Nephron progenitor cell (in vitro differentiated cells): ENCODE measurements at regions not wholly inside any gene's neighbourhood (a gene's known extent, or its start where the extent isn't known, plus 50 kb on each side); places are given as distances from the start of the nearest gene placed in this dataset.

Source experiments
- DNase-seq: peaks from one replicate; pipeline ENCODE4 v3.0.0; 2021
- H3K27ac Mint-ChIP-seq: 2 replicates; pipeline ENCODE4 v1.8.0; 2021; ENCODE audit warnings: mild to moderate bottlenecking, moderate library complexity, mixed read lengths
- H3K27me3 Mint-ChIP-seq: 2 replicates; pipeline ENCODE4 v1.8.0; 2021; ENCODE audit warnings: mild to moderate bottlenecking, low read depth, mixed read lengths; ENCODE audit not compliant: poor library complexity
- H3K36me3 Mint-ChIP-seq: 2 replicates; pipeline ENCODE4 v1.8.0; 2021; ENCODE audit warnings: low read depth, mixed read lengths
- H3K4me1 Mint-ChIP-seq: 2 replicates; pipeline ENCODE4 v1.8.0; 2021; ENCODE audit warnings: mixed read lengths
- H3K4me3 Mint-ChIP-seq: 2 replicates; pipeline ENCODE4 v1.8.0; 2021; ENCODE audit warnings: mild to moderate bottlenecking, moderate library complexity, mixed read lengths
- H3K9me3 Mint-ChIP-seq: 2 replicates; pipeline ENCODE4 v1.8.0; 2021; ENCODE audit warnings: mild to moderate bottlenecking, moderate library complexity, mixed read lengths
- TF ChIP-seq, protein P1 (sequence below): fragments of 200-600 bp; sonication (generic); IDR thresholded peaks from 2 replicates; pipeline ENCODE4 v1.5.0; 2021; ENCODE audit warnings: antibody characterized with exemption

DNA sequence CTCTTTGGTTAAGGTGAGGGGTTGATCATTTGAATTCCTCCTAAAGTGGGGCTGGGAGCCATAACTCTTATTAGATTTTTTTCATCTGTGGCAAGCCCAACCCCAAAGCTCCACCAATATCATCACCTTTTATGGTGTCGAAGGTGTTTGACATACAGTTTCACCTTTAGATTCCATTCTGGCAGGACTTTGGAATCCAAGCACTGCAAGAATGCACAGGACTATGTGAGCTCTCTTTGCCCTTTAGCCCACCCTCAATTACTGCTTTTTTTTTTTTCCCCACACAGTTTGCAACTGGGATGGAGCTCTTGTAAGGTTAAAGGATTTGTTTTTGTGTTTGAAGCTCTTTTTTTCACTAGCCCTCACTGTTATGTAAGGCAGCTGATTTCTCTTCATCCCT lies 154.0 kb upstream of the KCNJ16 start:
- TF ChIP-seq, protein P1, sequence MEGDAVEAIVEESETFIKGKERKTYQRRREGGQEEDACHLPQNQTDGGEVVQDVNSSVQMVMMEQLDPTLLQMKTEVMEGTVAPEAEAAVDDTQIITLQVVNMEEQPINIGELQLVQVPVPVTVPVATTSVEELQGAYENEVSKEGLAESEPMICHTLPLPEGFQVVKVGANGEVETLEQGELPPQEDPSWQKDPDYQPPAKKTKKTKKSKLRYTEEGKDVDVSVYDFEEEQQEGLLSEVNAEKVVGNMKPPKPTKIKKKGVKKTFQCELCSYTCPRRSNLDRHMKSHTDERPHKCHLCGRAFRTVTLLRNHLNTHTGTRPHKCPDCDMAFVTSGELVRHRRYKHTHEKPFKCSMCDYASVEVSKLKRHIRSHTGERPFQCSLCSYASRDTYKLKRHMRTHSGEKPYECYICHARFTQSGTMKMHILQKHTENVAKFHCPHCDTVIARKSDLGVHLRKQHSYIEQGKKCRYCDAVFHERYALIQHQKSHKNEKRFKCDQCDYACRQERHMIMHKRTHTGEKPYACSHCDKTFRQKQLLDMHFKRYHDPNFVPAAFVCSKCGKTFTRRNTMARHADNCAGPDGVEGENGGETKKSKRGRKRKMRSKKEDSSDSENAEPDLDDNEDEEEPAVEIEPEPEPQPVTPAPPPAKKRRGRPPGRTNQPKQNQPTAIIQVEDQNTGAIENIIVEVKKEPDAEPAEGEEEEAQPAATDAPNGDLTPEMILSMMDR = no peak
- no peak for DNase-seq
- H3K27me3 Mint-ChIP-seq = no peaks in the 10 kb centered on the region
- peaks cover 7% of the 10 kb centered on the region for H3K9me3 Mint-ChIP-seq
- H3K4me3 Mint-ChIP-seq = no peak overlapping the region
- no peaks in the 10 kb centered on the region for H3K4me1 Mint-ChIP-seq
- H3K27ac Mint-ChIP-seq = no peak overlapping the region
- H3K36me3 Mint-ChIP-seq = no peaks in the 10 kb centered on the region

DNA sequence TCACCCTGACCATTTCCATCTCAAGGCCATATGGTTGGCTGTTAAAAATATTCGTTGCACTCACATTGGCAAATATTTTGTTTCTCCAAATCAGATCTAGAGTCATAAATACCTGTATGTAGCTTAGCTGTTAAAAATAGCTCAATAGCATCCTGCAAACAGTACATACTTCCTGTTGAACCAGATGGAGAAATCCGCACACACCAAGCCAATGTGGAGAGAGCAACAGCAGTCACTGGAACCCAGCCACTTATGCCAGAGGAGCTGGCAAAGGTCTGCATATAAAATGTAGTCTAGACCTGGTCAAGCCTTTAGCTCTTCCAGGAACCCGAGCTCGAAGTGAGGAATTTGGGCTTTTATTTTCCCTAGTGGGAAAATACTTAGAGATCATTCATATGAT lies 146.4 kb upstream of the KCNJ16 start:
- Mint-ChIP-seq H3K36me3 (no peaks in the 10 kb centered on the region), H3K9me3 (peaks cover 13% of the 10 kb centered on the region), H3K27me3 (peaks cover 3% of the 10 kb centered on the region), H3K4me1 (no peaks in the 10 kb centered on the region), H3K27ac (no peak overlapping the region), H3K4me3 (no peak overlapping the region)
- TF ChIP-seq, protein P1 = no peak
- no peak for DNase-seq

DNA sequence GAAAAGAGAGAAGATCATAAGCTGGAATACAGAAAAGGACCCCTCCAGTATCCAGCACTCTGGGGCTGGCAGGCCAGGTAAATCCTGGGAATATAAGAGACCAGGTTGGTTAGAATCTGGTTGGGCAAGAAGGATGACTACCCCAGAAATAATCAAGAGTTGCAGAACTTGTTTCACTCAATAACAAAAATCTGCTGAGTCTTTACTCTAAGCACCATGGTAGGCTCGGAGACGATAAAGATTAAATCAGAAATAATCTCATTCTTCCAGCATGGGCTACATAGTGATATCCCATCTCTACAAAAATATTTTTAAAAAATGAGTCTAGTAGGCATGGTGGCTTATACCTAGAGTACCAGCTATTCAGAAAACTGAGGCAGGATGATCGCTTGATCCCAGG lies 138.0 kb upstream of the KCNJ16 start:
- Mint-ChIP-seq H3K9me3 (no peaks in the 10 kb centered on the region), H3K36me3 (no peaks in the 10 kb centered on the region), H3K4me1 (no peaks in the 10 kb centered on the region), H3K27ac (no peak overlapping the region), H3K4me3 (no peak overlapping the region), H3K27me3 (no peaks in the 10 kb centered on the region)
- DNase-seq = no peak
- TF ChIP-seq, protein P1 = no peak

DNA sequence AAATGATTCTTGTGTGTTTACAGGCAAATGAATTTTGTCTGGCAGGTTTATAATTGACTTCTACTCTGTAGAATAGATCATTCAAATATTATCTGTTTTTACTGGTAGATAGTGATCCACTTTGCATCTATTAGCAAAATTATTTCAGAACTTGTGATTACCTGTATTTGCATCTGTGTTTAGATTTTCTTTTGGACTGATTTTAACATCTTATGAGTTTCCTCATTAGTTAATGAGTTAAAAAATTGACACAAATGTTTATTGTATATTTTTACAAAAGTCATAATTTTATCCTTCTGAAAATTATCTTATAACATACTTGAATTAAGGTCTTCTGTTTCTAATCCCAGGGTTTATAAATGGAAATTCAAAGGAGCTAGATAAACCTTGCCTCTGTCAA lies 132.0 kb upstream of the KCNJ16 start:
- H3K4me1 Mint-ChIP-seq = no peaks in the 10 kb centered on the region
- H3K27ac Mint-ChIP-seq = no peak overlapping the region
- H3K36me3 Mint-ChIP-seq = no peaks in the 10 kb centered on the region
- H3K9me3 Mint-ChIP-seq = no peaks in the 10 kb centered on the region
- no peak overlapping the region for H3K4me3 Mint-ChIP-seq
- TF ChIP-seq, protein P1 = no peak
- peaks cover 4% of the 10 kb centered on the region for H3K27me3 Mint-ChIP-seq
- DNase-seq = no peak

DNA sequence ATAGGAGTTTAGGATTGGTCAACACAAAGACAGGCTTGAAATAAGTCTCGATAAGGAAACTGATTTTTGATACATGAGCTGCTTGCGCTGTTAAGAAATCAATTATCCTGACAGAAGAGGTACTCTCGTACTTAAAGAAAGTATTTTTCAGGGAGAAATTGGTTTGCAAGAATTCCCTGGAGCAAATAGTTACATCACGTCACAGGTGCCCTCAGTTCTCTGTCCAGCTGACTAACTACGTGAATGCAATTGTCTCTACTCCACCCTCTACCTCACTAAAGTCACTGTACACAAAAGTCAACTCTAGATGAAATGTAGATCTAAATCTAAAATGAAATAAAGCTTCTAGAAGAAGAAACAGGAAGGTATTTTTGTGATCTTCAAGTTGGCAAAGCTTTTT lies 130.6 kb upstream of the KCNJ16 start:
- no peaks in the 10 kb centered on the region for H3K36me3 Mint-ChIP-seq
- H3K4me3 Mint-ChIP-seq = no peak overlapping the region
- TF ChIP-seq, protein P1 = no peak
- no peak overlapping the region for H3K27ac Mint-ChIP-seq
- H3K9me3 Mint-ChIP-seq = no peaks in the 10 kb centered on the region
- H3K4me1 Mint-ChIP-seq = peaks cover 2% of the 10 kb centered on the region
- no peak for DNase-seq
- H3K27me3 Mint-ChIP-seq = peaks cover 6% of the 10 kb centered on the region

DNA sequence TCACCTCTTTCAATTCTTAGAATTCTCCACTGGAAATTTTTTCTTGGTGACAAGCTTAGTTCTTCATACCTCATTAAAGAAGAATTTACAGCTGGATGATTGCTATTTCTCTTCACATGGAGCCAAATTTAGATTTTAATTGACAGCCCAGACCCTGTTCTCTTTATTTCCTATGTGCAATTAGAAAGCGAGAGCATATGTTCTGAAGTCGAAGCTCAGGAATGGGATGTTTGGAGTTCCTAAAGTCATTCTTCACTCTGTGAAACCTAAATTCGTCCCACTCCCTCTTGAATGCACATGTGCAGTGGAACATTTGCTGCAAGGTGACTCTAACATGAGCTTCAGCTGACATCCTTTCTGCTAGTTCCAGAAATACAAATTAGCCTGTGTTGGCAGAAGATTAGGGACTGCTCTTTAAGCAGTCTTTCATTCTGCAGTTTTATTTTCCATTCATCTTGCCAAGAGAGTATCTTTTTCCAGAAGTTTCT lies 129.3 kb upstream of the KCNJ16 start:
- Mint-ChIP-seq H3K27me3 (peaks cover 7% of the 10 kb centered on the region), H3K36me3 (no peaks in the 10 kb centered on the region), H3K9me3 (no peaks in the 10 kb centered on the region), H3K27ac (no peak overlapping the region), H3K4me1 (peaks cover 15% of the 10 kb centered on the region), H3K4me3 (no peak overlapping the region)
- TF ChIP-seq, protein P1 = no peak
- no peak for DNase-seq
